H9 (cell line): ENCODE measurements at regions not wholly inside any gene's neighbourhood (a gene's known extent, or its start where the extent isn't known, plus 50 kb on each side); places are given as distances from the start of the nearest gene placed in this dataset.

ENCODE experiments used
- DNase-seq: peaks from one replicate; pipeline ENCODE4 v3.0.0-alpha.2; 2017
- H2AFZ ChIP-seq: one replicate; pipeline ENCODE4 v1.6.1; 2013; ENCODE audit warnings: mild to moderate bottlenecking, low read length, control low read depth, moderate library complexity
- H2AK5ac ChIP-seq: 2 replicates; pipeline ENCODE4 v1.6.1; 2013; ENCODE audit warnings: low read length, control low read depth, mixed read lengths; ENCODE audit not compliant: insufficient read length
- H2BK120ac ChIP-seq: one replicate; pipeline ENCODE4 v1.6.1; 2013; ENCODE audit warnings: low read depth, mild to moderate bottlenecking, low read length, control low read depth, inconsistent platforms; ENCODE audit not compliant: poor library complexity, severe bottlenecking
- H2BK12ac ChIP-seq: 2 replicates; pipeline ENCODE4 v1.6.1; 2013; ENCODE audit warnings: low read length, control low read depth, mixed read lengths, low read depth; ENCODE audit not compliant: insufficient read length
- H2BK15ac ChIP-seq: 2 replicates; pipeline ENCODE4 v1.6.1; 2013; ENCODE audit warnings: low read depth, low read length, control low read depth
- H2BK20ac ChIP-seq: one replicate; pipeline ENCODE4 v1.6.1; 2013; ENCODE audit warnings: low read depth, mild to moderate bottlenecking, low read length, control low read depth, inconsistent platforms; ENCODE audit not compliant: poor library complexity, severe bottlenecking
- H2BK5ac ChIP-seq: 2 replicates; pipeline ENCODE4 v1.6.1; 2013; ENCODE audit warnings: low read length, control low read depth, mixed read lengths; ENCODE audit not compliant: insufficient read length
- H3K14ac ChIP-seq: 2 replicates; pipeline ENCODE4 v1.6.1; 2013; ENCODE audit warnings: low read length, control low read depth; ENCODE audit not compliant: insufficient read depth
- H3K18ac ChIP-seq: 2 replicates; pipeline ENCODE4 v1.6.1; 2013; ENCODE audit warnings: low read depth, mild to moderate bottlenecking, mixed read lengths, low read length, control low read depth; ENCODE audit not compliant: insufficient read length
- H3K23ac ChIP-seq: 2 replicates; pipeline ENCODE4 v1.6.1; 2013; ENCODE audit warnings: low read length, control low read depth, mixed read lengths, low read depth; ENCODE audit not compliant: insufficient read length
- H3K23me2 ChIP-seq: 2 replicates; pipeline ENCODE4 v1.6.1; 2013; ENCODE audit warnings: low read depth, mild to moderate bottlenecking, mixed read lengths, low read length, control low read depth; ENCODE audit not compliant: insufficient read length, poor library complexity, severe bottlenecking
- H3K27ac ChIP-seq: 2 replicates; pipeline ENCODE4 v1.5.1; 2013; ENCODE audit warnings: low read length, control low read depth, mixed read lengths, low read depth; ENCODE audit not compliant: insufficient read length
- H3K27me3 ChIP-seq: 2 replicates; pipeline ENCODE4 v1.6.1; 2013; ENCODE audit warnings: low read length, control low read depth, inconsistent platforms; ENCODE audit not compliant: insufficient read depth
- H3K4ac ChIP-seq: 2 replicates; pipeline ENCODE4 v1.6.1; 2013; ENCODE audit warnings: low read depth, mild to moderate bottlenecking, control low read depth, inconsistent platforms, low read length, moderate library complexity
- H3K4me1 ChIP-seq: 2 replicates; pipeline ENCODE4 v1.6.1; 2013; ENCODE audit warnings: low read length, control low read depth, inconsistent platforms; ENCODE audit not compliant: insufficient read depth
- H3K4me2 ChIP-seq: 2 replicates; pipeline ENCODE4 v1.6.1; 2013; ENCODE audit warnings: low read length, control low read depth, mixed read lengths; ENCODE audit not compliant: insufficient read length, insufficient read depth
- H3K56ac ChIP-seq: 2 replicates; pipeline ENCODE4 v1.6.1; 2013; ENCODE audit warnings: low read depth, mild to moderate bottlenecking, mixed read lengths, low read length, control low read depth; ENCODE audit not compliant: insufficient read length
- H3K79me1 ChIP-seq: 2 replicates; pipeline ENCODE4 v1.6.1; 2013; ENCODE audit warnings: low read depth, mild to moderate bottlenecking, moderate library complexity, low read length, control low read depth, inconsistent platforms; ENCODE audit not compliant: insufficient read depth, poor library complexity, severe bottlenecking
- H3K79me2 ChIP-seq: 2 replicates; pipeline ENCODE4 v1.6.1; 2013; ENCODE audit warnings: low read length, control low read depth, inconsistent platforms; ENCODE audit not compliant: insufficient read depth
- H3K9ac ChIP-seq: 2 replicates; pipeline ENCODE4 v1.6.1; 2013; ENCODE audit warnings: low read length, control low read depth, mixed read lengths; ENCODE audit not compliant: insufficient read length; ENCODE audit errors: extremely low read depth
- H3K9me3 ChIP-seq: one replicate; pipeline ENCODE4 v1.6.1; 2013; ENCODE audit warnings: low read depth, low read length, inconsistent platforms; ENCODE audit not compliant: control insufficient read depth
- H3T11ph ChIP-seq: one replicate; pipeline ENCODE4 v1.6.1; 2013; ENCODE audit warnings: mild to moderate bottlenecking, low read length, control low read depth, inconsistent platforms
- H4K20me1 ChIP-seq: one replicate; pipeline ENCODE4 v1.6.1; 2013; ENCODE audit not compliant: control insufficient read depth, insufficient read length, insufficient read depth
- H4K5ac ChIP-seq: 2 replicates; pipeline ENCODE4 v1.6.1; 2013; ENCODE audit warnings: low read depth, mild to moderate bottlenecking, mixed read lengths, low read length, control low read depth; ENCODE audit not compliant: insufficient read length
- H4K8ac ChIP-seq: replicated peaks from 2 replicates; pipeline ENCODE4 v1.6.1; 2013; ENCODE audit warnings: low read length, control low read depth, mixed read lengths, low read depth; ENCODE audit not compliant: insufficient read length
- H4K91ac ChIP-seq: 2 replicates; pipeline ENCODE4 v1.6.1; 2013; ENCODE audit warnings: low read depth, mild to moderate bottlenecking, moderate library complexity, mixed read lengths, low read length, control low read depth; ENCODE audit not compliant: insufficient read length
- H3K27ac Mint-ChIP-seq, 3 experiments: 2 replicates in 2 of 3; 3 replicates in 1 of 3; pipeline ENCODE4 v1.8.0; 2020 to 2021; ENCODE audit warnings: mixed read lengths in 3 of 3, mild to moderate bottlenecking in 1 of 3, moderate library complexity in 1 of 3
- H3K27me3 Mint-ChIP-seq: 2 replicates; pipeline ENCODE4 v1.8.0; 2021; ENCODE audit warnings: low read depth, mild to moderate bottlenecking, moderate library complexity, mixed read lengths
- H3K36me3 Mint-ChIP-seq, 3 experiments: 2 replicates in 2 of 3; 3 replicates in 1 of 3; pipeline ENCODE4 v1.8.0; 2020 to 2021; ENCODE audit warnings: low read depth in 3 of 3, mixed read lengths in 3 of 3; ENCODE audit not compliant: insufficient read depth in 1 of 3
- H3K4me1 Mint-ChIP-seq, 2 experiments: 2 replicates each; pipeline ENCODE4 v1.8.0; 2020; ENCODE audit warnings: mixed read lengths in 2 of 2
- H3K4me3 Mint-ChIP-seq, 2 experiments: 2 replicates in 1 of 2; 3 replicates in 1 of 2; pipeline ENCODE4 v1.8.0; 2020 to 2021; ENCODE audit warnings: mild to moderate bottlenecking in 2 of 2, mixed read lengths in 2 of 2, moderate library complexity in 1 of 2
- H3K9me3 Mint-ChIP-seq, 2 experiments: 2 replicates in 1 of 2; 3 replicates in 1 of 2; pipeline ENCODE4 v1.8.0; 2020; ENCODE audit warnings: mild to moderate bottlenecking in 2 of 2, mixed read lengths in 2 of 2, moderate library complexity in 1 of 2
- CTCF ChIP-seq: fragments of 200-600 bp; sonication (generic); conservative IDR thresholded peaks from 3 replicates; pipeline ENCODE4 v1.8.0; 2021; ENCODE audit warnings: antibody characterized with exemption, mild to moderate bottlenecking
- WGBS: extraction: QIAGEN DNeasy Blood & Tissue Kit; methylation state at CpG from one replicate; pipeline ENCODE4 v1.1.7; 2013; ENCODE audit warnings: missing lambda C conversion rate, low lambda C conversion rate, mixed read lengths; ENCODE audit not compliant: insufficient read length; ENCODE audit errors: extremely low coverage; 5-methylcytosine and 5-hydroxymethylcytosine counted together

- H3K79me1 ChIP-seq = no peaks in the 10 kb centered on the region
- no CpG with 5 or more reads among the region's 1 CpG for WGBS
- no peak overlapping the region for H2BK12ac ChIP-seq
- no peaks in the 10 kb centered on the region for H3K4me1 ChIP-seq
- H3K79me2 ChIP-seq = no peaks in the 10 kb centered on the region
- H4K91ac ChIP-seq = no peak overlapping the region
- H3K9me3 ChIP-seq = no peaks in the 10 kb centered on the region
- Mint-ChIP-seq H3K27ac (no peak overlapping the region), H3K9me3 (peaks cover 0 to 5% of the 10 kb centered on the region in 2 experiments; a peak in 3 of 5 replicates), H3K36me3 (peaks cover 3 to 10% (median 10%) of the 10 kb centered on the region in 3 experiments; a peak in 5 of 7 replicates), H3K4me3 (no peak overlapping the region), H3K27me3 (no peaks in the 10 kb centered on the region), H3K4me1 (peaks cover 6 to 7% of the 10 kb centered on the region in 2 experiments)
- H4K8ac ChIP-seq = no peak overlapping the region
- no peaks in the 10 kb centered on the region for H4K20me1 ChIP-seq
- no peak overlapping the region for H2AFZ ChIP-seq
- H3K9ac ChIP-seq = no peak overlapping the region
- no peak overlapping the region for H3K56ac ChIP-seq
- H3K4ac ChIP-seq = no peak overlapping the region
- no peak overlapping the region for H3K4me2 ChIP-seq
- no peak overlapping the region for H2BK20ac ChIP-seq
- H3K27me3 ChIP-seq = no peaks in the 10 kb centered on the region
- DNase-seq = no peak
- H3K27ac ChIP-seq = no peak overlapping the region
- H2AK5ac ChIP-seq = no peak overlapping the region
- H3K14ac ChIP-seq = no peak overlapping the region
- H4K5ac ChIP-seq = no peak overlapping the region
- no peak overlapping the region for H2BK5ac ChIP-seq
- no peak for TF ChIP-seq CTCF
- H3T11ph ChIP-seq = no peak overlapping the region
- H3K23me2 ChIP-seq = no peaks in the 10 kb centered on the region
- no peak overlapping the region for H3K18ac ChIP-seq
- no peak overlapping the region for H2BK120ac ChIP-seq
- H2BK15ac ChIP-seq = no peak overlapping the region
- no peak overlapping the region for H3K23ac ChIP-seq
Measured at GRCh38 chr18:39225373-39225772, 1659.8 kb upstream of the CELF4 start.
